A549 (cell line): ENCODE measurements at regions not wholly inside any gene's neighbourhood (a gene's known extent, or its start where the extent isn't known, plus 50 kb on each side); places are given as distances from the start of the nearest gene placed in this dataset.

ENCODE experiments used
- ATAC-seq, 2 experiments: fragments of 200-7000 bp in 1 of 2; fragments of >200 bp in 1 of 2; cut with Nextera tagmentation in 1 of 2; cut with Tn5 transposase in 1 of 2; 3 replicates each; pipeline versions ENCODE4 v1.8.0 to v1.9.1; 2018 to 2020; ENCODE audit warnings: mild to moderate bottlenecking in 1 of 2, moderate library complexity in 1 of 2
- CTCF ChIA-PET: fragments of 300-600 bp; sonication (Branson Sonifier 250); formaldehyde crosslinking; extraction: SDS; loops from one replicate; lab custom pipeline; 2021; ENCODE audit warnings: antibody characterized with exemption, inconsistent platforms; lab: Yijun Ruan, JAX
- POLR2A ChIA-PET: fragments of 350-600 bp; formaldehyde crosslinking; extraction: SDS; loops from one replicate; lab custom pipeline; 2021; ENCODE audit warnings: antibody characterized with exemption, inconsistent platforms; lab: Yijun Ruan, JAX
- DNase-seq, 2 experiments: peaks; one replicate each; pipeline versions ENCODE4 v3.0.0 to v3.0.0-alpha.2; 2011 to 2016; ENCODE audit warnings: low read depth in 1 of 2, low spot score in 1 of 2
- FAIRE-seq: peaks from 2 replicates; lab custom pipeline; 2011; peaks lifted over from hg19 to GRCh38; lab: Jason Lieb, UNC
- H3K27ac ChIP-seq, 2 experiments: fragments of >200 bp; sonication (Bioruptor Twin); formaldehyde crosslinking; 3 replicates each; pipeline ENCODE4 v1.5.1; 2016 to 2017
- H3K4me1 ChIP-seq: fragments of >200 bp; sonication (Bioruptor Twin); formaldehyde crosslinking; 3 replicates; pipeline ENCODE4 v1.6.1; 2016
- H3K4me2 ChIP-seq: fragments of >200 bp; sonication (Bioruptor Twin); formaldehyde crosslinking; 3 replicates; pipeline ENCODE4 v1.6.1; 2016
- H3K4me3 ChIP-seq: fragments of >200 bp; sonication (Bioruptor Twin); formaldehyde crosslinking; 3 replicates; pipeline ENCODE4 v1.5.1; 2016
- H3K9me3 ChIP-seq: fragments of >200 bp; sonication (Bioruptor Twin); formaldehyde crosslinking; 3 replicates; pipeline ENCODE4 v1.6.1; 2016
- CBX2 ChIP-seq: fragments of 200-600 bp; sonication (generic); IDR thresholded peaks from 2 replicates; pipeline ENCODE4 v1.6.1; 2016; ENCODE audit warnings: low read depth, mild to moderate bottlenecking, borderline replicate concordance
- CHD2 ChIP-seq: fragments of 150-350 bp; IDR thresholded peaks from 2 replicates; pipeline ENCODE4 v1.6.1; 2014; ENCODE audit warnings: low read length; ENCODE audit not compliant: partially characterized antibody
- EHF ChIP-seq: fragments of 250-450 bp; sonication (Bioruptor Pico); IDR thresholded peaks from 2 replicates; pipeline ENCODE4 v1.5.0; 2020; ENCODE audit warnings: mild to moderate bottlenecking
- EHMT2 ChIP-seq: fragments of 200-600 bp; sonication (generic); IDR thresholded peaks from 2 replicates; pipeline ENCODE4 v1.6.1; 2016; ENCODE audit warnings: antibody characterized with exemption, low read depth, mild to moderate bottlenecking, moderate library complexity
- EP300 ChIP-seq, 2 experiments: fragments of >200 bp; sonication (Bioruptor Twin); formaldehyde crosslinking; IDR thresholded peaks; 2 replicates in 1 of 2; 3 replicates in 1 of 2; pipeline ENCODE4 v1.6.1; 2016 to 2017
- HDAC2 ChIP-seq: fragments of 200-600 bp; sonication (generic); IDR thresholded peaks from 2 replicates; pipeline ENCODE4 v1.6.1; 2016
- HOXA7 ChIP-seq: fragments of 250-450 bp; sonication (Bioruptor Pico); IDR thresholded peaks from 2 replicates; pipeline ENCODE4 v1.5.0; 2020; ENCODE audit warnings: mild to moderate bottlenecking, moderate library complexity
- HOXB5 ChIP-seq: fragments of 250-450 bp; sonication (Bioruptor Pico); IDR thresholded peaks from 2 replicates; pipeline ENCODE4 v1.5.0; 2020; ENCODE audit warnings: mild to moderate bottlenecking, moderate library complexity
- KDM1A ChIP-seq: fragments of 200-600 bp; sonication (generic); IDR thresholded peaks from 2 replicates; pipeline ENCODE4 v1.6.1; 2016; ENCODE audit warnings: low read depth, mild to moderate bottlenecking
- KDM5A ChIP-seq: fragments of 200-600 bp; sonication (generic); IDR thresholded peaks from 2 replicates; pipeline ENCODE4 v1.6.1; 2016; ENCODE audit warnings: antibody characterized with exemption, mild to moderate bottlenecking
- MYC ChIP-seq: IDR thresholded peaks from 2 replicates; pipeline ENCODE4 v1.6.1; 2012; ENCODE audit warnings: mild to moderate bottlenecking, inconsistent platforms, low read length, improper control_type of control experiment, borderline replicate concordance
- NFE2L2 ChIP-seq: fragments of 150-350 bp; conservative IDR thresholded peaks from 2 replicates; pipeline ENCODE4 v1.6.1; 2014; ENCODE audit warnings: low read length
- PBX3 ChIP-seq: IDR thresholded peaks from 2 replicates; pipeline ENCODE4 v1.6.1; 2012
- PHF8 ChIP-seq: fragments of 200-600 bp; sonication (generic); IDR thresholded peaks from 2 replicates; pipeline ENCODE4 v1.6.1; 2016; ENCODE audit warnings: low read depth, mild to moderate bottlenecking, antibody characterized with exemption, moderate library complexity, borderline replicate concordance
- POLR2AphosphoS2 ChIP-seq: conservative IDR thresholded peaks from 2 replicates; pipeline ENCODE4 v1.6.1; 2012; ENCODE audit warnings: low read length, improper control_type of control experiment, inconsistent platforms
- RCOR1 ChIP-seq: fragments of 150-350 bp; IDR thresholded peaks from 2 replicates; pipeline ENCODE4 v1.6.1; 2014; ENCODE audit warnings: antibody characterized with exemption, low read length, low read depth
- RNF2 ChIP-seq: fragments of 200-600 bp; sonication (generic); IDR thresholded peaks from 2 replicates; pipeline ENCODE4 v1.6.1; 2016; ENCODE audit warnings: low read depth, mild to moderate bottlenecking, antibody characterized with exemption, moderate library complexity, borderline replicate concordance
- ZC3H11A ChIP-seq: fragments of 450-650 bp; IDR thresholded peaks from 2 replicates; pipeline ENCODE4 v1.6.1; 2014; ENCODE audit warnings: antibody characterized with exemption, mild to moderate bottlenecking
- ZFP36 ChIP-seq: fragments of 450-650 bp; IDR thresholded peaks from 2 replicates; pipeline ENCODE4 v1.6.1; 2014; ENCODE audit warnings: borderline replicate concordance; ENCODE audit not compliant: partially characterized antibody
- ZNF302 ChIP-seq: fragments of 250-450 bp; sonication (Bioruptor Pico); IDR thresholded peaks from 2 replicates; pipeline ENCODE4 v1.9.0; 2021; ENCODE audit warnings: inconsistent platforms, mild to moderate bottlenecking, moderate library complexity
- WGBS: methylation state at CpG from one replicate; pipeline ENCODE4 v1.1.6; 2017; ENCODE audit errors: missing lambda C conversion rate; 5-methylcytosine and 5-hydroxymethylcytosine counted together
- TF ChIP-seq, protein P1 (sequence below): IDR thresholded peaks from 2 replicates; pipeline ENCODE4 v1.6.1; 2012; ENCODE audit warnings: low read depth, borderline replicate concordance
- TF ChIP-seq, protein P2 (sequence below): fragments of 450-650 bp; IDR thresholded peaks from 2 replicates; pipeline ENCODE4 v1.6.1; 2014; ENCODE audit warnings: antibody characterized with exemption
- TF ChIP-seq, protein P3 (sequence below): fragments of >200 bp; sonication (Bioruptor Twin); formaldehyde crosslinking; IDR thresholded peaks from 3 replicates; pipeline ENCODE4 v1.5.1; 2016

DNA sequence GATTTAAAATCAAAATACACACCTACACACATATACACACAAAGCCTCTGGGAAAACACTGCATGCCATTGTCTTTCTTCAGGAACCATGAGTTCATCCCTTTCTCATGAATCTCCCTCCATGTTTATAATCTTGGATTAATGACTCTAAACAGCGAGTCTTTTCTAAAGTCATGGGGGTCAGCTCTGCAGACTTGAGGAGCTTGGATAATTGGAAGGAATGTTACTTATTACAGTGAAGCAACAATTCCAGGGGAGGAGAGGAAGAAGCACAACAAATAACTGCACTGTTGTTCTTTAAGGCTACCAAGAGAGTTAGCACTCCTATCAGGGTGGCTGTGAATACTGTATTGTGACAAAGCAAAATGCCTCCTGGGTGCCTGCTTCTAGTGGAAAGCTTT is 444.7 kb downstream of the ANXA1 start:
- ATAC-seq (no peak), FAIRE-seq (no peak), DNase-seq (no peak)
- Histone ChIP-seq H3K4me2 (no peak overlapping the region), H3K4me1 (no peaks in the 10 kb centered on the region), H3K9me3 (no peaks in the 10 kb centered on the region), H3K27ac (no peak overlapping the region), H3K4me3 (no peak overlapping the region)
- TF ChIP-seq CHD2 (no peak), KDM5A (no peak), ZFP36 (no peak), HOXA7 (CRISPR knock-in tag) (no peak), EP300 (IDR thresholded peaks at IDR 0.05) (no peak), EHMT2 (no peak), ZC3H11A (no peak), ZNF302 (CRISPR knock-in tag) (no peak), HDAC2 (no peak)
- TF ChIP-seq, protein P1, sequence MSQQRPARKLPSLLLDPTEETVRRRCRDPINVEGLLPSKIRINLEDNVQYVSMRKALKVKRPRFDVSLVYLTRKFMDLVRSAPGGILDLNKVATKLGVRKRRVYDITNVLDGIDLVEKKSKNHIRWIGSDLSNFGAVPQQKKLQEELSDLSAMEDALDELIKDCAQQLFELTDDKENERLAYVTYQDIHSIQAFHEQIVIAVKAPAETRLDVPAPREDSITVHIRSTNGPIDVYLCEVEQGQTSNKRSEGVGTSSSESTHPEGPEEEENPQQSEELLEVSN: no peak
- ChIA-PET POLR2A (no interaction called here), CTCF (no interaction called here)
- WGBS: 55% methylated on average over 1 of the region's 1 CpG

- ATAC-seq: no peak
- POLR2A ChIA-PET: no interaction called here
- Histone ChIP-seq H3K4me2 (no peak overlapping the region), H3K4me3 (no peak overlapping the region)
- no peak for DNase-seq
- WGBS: 39% methylated on average over 5 of the region's 5 CpGs
- TF ChIP-seq KDM1A: no peak
- no peak for TF ChIP-seq CBX2
- TF ChIP-seq EP300 (IDR thresholded peaks at IDR 0.05): no peak
- TF ChIP-seq, all 56 proteins: peak for 0
- Histone ChIP-seq H3K27ac (no peak overlapping the region), H3K9me3 (no peaks in the 10 kb centered on the region), H3K4me1 (no peaks in the 10 kb centered on the region)
- CTCF ChIA-PET: no interaction called here
- FAIRE-seq: no peak
Measured at GRCh38 chr9:73597039-73597438, 445.4 kb downstream of the ANXA1 start.

- Histone ChIP-seq H3K27ac (no peak overlapping the region), H3K9me3 (no peaks in the 10 kb centered on the region), H3K4me3 (no peak overlapping the region), H3K4me1 (no peaks in the 10 kb centered on the region), H3K4me2 (no peak overlapping the region)
- 43% methylated on average over 4 of the region's 4 CpGs for WGBS
- POLR2A ChIA-PET: no interaction called here
- CTCF ChIA-PET: no interaction called here
- ATAC-seq (no peak), DNase-seq (no peak), FAIRE-seq (no peak)
- TF ChIP-seq EHMT2 (no peak), PHF8 (no peak), RNF2 (no peak), ZFP36 (no peak), RCOR1 (no peak), HOXB5 (no peak), CBX2 (no peak), POLR2AphosphoS2 (no peak), PBX3 (no peak)
- TF ChIP-seq, protein P2, sequence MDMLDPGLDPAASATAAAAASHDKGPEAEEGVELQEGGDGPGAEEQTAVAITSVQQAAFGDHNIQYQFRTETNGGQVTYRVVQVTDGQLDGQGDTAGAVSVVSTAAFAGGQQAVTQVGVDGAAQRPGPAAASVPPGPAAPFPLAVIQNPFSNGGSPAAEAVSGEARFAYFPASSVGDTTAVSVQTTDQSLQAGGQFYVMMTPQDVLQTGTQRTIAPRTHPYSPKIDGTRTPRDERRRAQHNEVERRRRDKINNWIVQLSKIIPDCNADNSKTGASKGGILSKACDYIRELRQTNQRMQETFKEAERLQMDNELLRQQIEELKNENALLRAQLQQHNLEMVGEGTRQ: no peak
Measured at GRCh38 chr9:73597771-73598170, 446.1 kb downstream of the ANXA1 start.

GRCh38 chr9:73609381-73609780 is 457.7 kb downstream of the ANXA1 start:
- Histone ChIP-seq H3K27ac (no peak overlapping the region), H3K4me1 (no peaks in the 10 kb centered on the region), H3K4me3 (no peak overlapping the region), H3K9me3 (no peaks in the 10 kb centered on the region), H3K4me2 (no peak overlapping the region)
- ChIA-PET CTCF (no interaction called here), POLR2A (no interaction called here)
- WGBS: 4% methylated on average over 1 of the region's 1 CpG
- FAIRE-seq: no peak
- no peak for DNase-seq
- no peak for ATAC-seq
- no peak for TF ChIP-seq MYC
- TF ChIP-seq, protein P2: no peak
- no peak for TF ChIP-seq EHF (CRISPR knock-in tag)
- TF ChIP-seq EHMT2: no peak
- TF ChIP-seq NFE2L2: no peak
- TF ChIP-seq, protein P3, sequence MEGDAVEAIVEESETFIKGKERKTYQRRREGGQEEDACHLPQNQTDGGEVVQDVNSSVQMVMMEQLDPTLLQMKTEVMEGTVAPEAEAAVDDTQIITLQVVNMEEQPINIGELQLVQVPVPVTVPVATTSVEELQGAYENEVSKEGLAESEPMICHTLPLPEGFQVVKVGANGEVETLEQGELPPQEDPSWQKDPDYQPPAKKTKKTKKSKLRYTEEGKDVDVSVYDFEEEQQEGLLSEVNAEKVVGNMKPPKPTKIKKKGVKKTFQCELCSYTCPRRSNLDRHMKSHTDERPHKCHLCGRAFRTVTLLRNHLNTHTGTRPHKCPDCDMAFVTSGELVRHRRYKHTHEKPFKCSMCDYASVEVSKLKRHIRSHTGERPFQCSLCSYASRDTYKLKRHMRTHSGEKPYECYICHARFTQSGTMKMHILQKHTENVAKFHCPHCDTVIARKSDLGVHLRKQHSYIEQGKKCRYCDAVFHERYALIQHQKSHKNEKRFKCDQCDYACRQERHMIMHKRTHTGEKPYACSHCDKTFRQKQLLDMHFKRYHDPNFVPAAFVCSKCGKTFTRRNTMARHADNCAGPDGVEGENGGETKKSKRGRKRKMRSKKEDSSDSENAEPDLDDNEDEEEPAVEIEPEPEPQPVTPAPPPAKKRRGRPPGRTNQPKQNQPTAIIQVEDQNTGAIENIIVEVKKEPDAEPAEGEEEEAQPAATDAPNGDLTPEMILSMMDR: no peak
